SU-DHL-6 (cell line): ENCODE measurements at regions not wholly inside any gene's neighbourhood (a gene's known extent, or its start where the extent isn't known, plus 50 kb on each side); places are given as distances from the start of the nearest gene placed in this dataset.

Source experiments
- H2AFZ ChIP-seq: fragments of 200-600 bp; sonication (generic); 2 replicates; pipeline ENCODE4 v1.6.1; 2014; ENCODE audit warnings: low read depth, mild to moderate bottlenecking, moderate library complexity, mixed read lengths, antibody characterized with exemption, low read length; ENCODE audit not compliant: severe bottlenecking
- H3F3A ChIP-seq: fragments of 200-600 bp; shearing (Covaris generic); 2 replicates; pipeline ENCODE4 v1.6.0; 2016; ENCODE audit warnings: antibody characterized with exemption, mild to moderate bottlenecking; ENCODE audit not compliant: insufficient read depth
- H3K27ac ChIP-seq: fragments of 200-600 bp; sonication (generic); 2 replicates; pipeline ENCODE4 v1.5.1; 2016; ENCODE audit warnings: low read depth, mild to moderate bottlenecking, low read length, moderate library complexity, mixed read lengths
- H3K27me3 ChIP-seq: fragments of 200-600 bp; sonication (generic), shearing (Covaris generic); 2 replicates; pipeline ENCODE4 v1.6.0; 2014; ENCODE audit warnings: mild to moderate bottlenecking, low read length
- H3K36me3 ChIP-seq: fragments of 200-600 bp; sonication (generic); 2 replicates; pipeline ENCODE4 v1.6.1; 2014; ENCODE audit warnings: mild to moderate bottlenecking, low read length, mixed read lengths
- H3K4me2 ChIP-seq: fragments of 300-600, 200-600 bp; shearing (Covaris generic), sonication (generic); 2 replicates; pipeline ENCODE4 v1.6.0; 2014; ENCODE audit warnings: low read length, low read depth, mild to moderate bottlenecking; ENCODE audit not compliant: poor library complexity, severe bottlenecking
- H3K4me3 ChIP-seq: fragments of 200-600 bp; sonication (generic); 2 replicates; pipeline ENCODE4 v1.5.1; 2014; ENCODE audit warnings: antibody characterized with exemption, low read length, mild to moderate bottlenecking, mixed read lengths; ENCODE audit not compliant: insufficient read depth, poor library complexity, severe bottlenecking
- H3K79me2 ChIP-seq: fragments of 200-600 bp; sonication (generic); 2 replicates; pipeline ENCODE4 v1.6.1; 2014; ENCODE audit warnings: mild to moderate bottlenecking, low read length, moderate library complexity; ENCODE audit not compliant: insufficient read depth
- H3K9ac ChIP-seq: fragments of 200-600 bp; sonication (generic); 2 replicates; pipeline ENCODE4 v1.7.0; 2014; ENCODE audit warnings: mild to moderate bottlenecking, low read length
- H3K9me2 ChIP-seq: fragments of 200-600 bp; sonication (generic); replicated peaks from 2 replicates; pipeline ENCODE4 v1.6.1; 2014; ENCODE audit warnings: low read length; ENCODE audit not compliant: insufficient read depth
- H3K9me3 ChIP-seq: fragments of 200-600 bp; sonication (generic); 2 replicates; pipeline ENCODE4 v1.6.1; 2014; ENCODE audit warnings: low read length, mixed read lengths; ENCODE audit not compliant: insufficient read depth
- H4K20me1 ChIP-seq: fragments of 200-600 bp; sonication (generic); 2 replicates; pipeline ENCODE4 v1.6.1; 2014; ENCODE audit warnings: low read depth, mild to moderate bottlenecking, antibody characterized with exemption, low read length, moderate library complexity, mixed read lengths
- CTCF ChIP-seq: fragments of 200-600 bp; sonication (generic); IDR thresholded peaks from one replicate; pipeline ENCODE4 v1.5.1; 2017; ENCODE audit warnings: antibody characterized with exemption, mild to moderate bottlenecking, low read length, moderate library complexity; ENCODE audit not compliant: insufficient read depth, poor library complexity, severe bottlenecking
- EZH2phosphoT487 ChIP-seq: fragments of 200-600 bp; sonication (generic), shearing (Covaris generic); conservative IDR thresholded peaks from 2 replicates; pipeline ENCODE4 v1.6.1; 2018; ENCODE audit warnings: mild to moderate bottlenecking, antibody characterized with exemption, low read length, moderate library complexity, mixed read lengths

GRCh38 chr1:87436534-87436933, 107.9 kb downstream of the LMO4 start:
- no peaks in the 10 kb centered on the region for H3K9me2 ChIP-seq
- H3K9ac ChIP-seq = no peak overlapping the region
- no peak overlapping the region for H3K4me3 ChIP-seq
- no peaks in the 10 kb centered on the region for H3K9me3 ChIP-seq
- H3K79me2 ChIP-seq = no peaks in the 10 kb centered on the region
- H3K36me3 ChIP-seq = no peaks in the 10 kb centered on the region
- no peak overlapping the region for H2AFZ ChIP-seq
- no peak overlapping the region for H3K4me2 ChIP-seq
- H4K20me1 ChIP-seq = no peaks in the 10 kb centered on the region
- H3K27ac ChIP-seq = no peak overlapping the region
- H3F3A ChIP-seq = no peaks in the 10 kb centered on the region; the same call in 1 of the 2 replicates
- no peaks in the 10 kb centered on the region for H3K27me3 ChIP-seq
- TF ChIP-seq CTCF (no peak), EZH2phosphoT487 (no peak)

- TF ChIP-seq CTCF (no peak), EZH2phosphoT487 (no peak)
These were observed 109.1 kb downstream of the LMO4 start for GRCh38 chr1:87437663-87438295.

GRCh38 chr1:87439821-87440220, 111.1 kb downstream of the LMO4 start:
- Histone ChIP-seq H3K9me2 (no peaks in the 10 kb centered on the region), H4K20me1 (no peaks in the 10 kb centered on the region), H3K9ac (no peak overlapping the region), H3K4me3 (no peak overlapping the region), H3F3A (no peaks in the 10 kb centered on the region; the same call in 1 of the 2 replicates), H3K4me2 (no peak overlapping the region), H3K27me3 (no peaks in the 10 kb centered on the region), H3K36me3 (no peaks in the 10 kb centered on the region), H3K9me3 (peaks cover 18% of the 10 kb centered on the region), H3K79me2 (no peaks in the 10 kb centered on the region), H3K27ac (no peak overlapping the region), H2AFZ (no peak overlapping the region)
- no peak for TF ChIP-seq CTCF
- TF ChIP-seq EZH2phosphoT487 = no peak

More at GRCh38 chr1:87437663-87438295, 109.1 kb downstream of the LMO4 start:
- Histone ChIP-seq H3K27me3 (no peaks in the 10 kb centered on the region), H3K4me2 (peak overlapping the region; percentile 62), H3K79me2 (no peaks in the 10 kb centered on the region), H3K27ac (no peak overlapping the region), H3K9me3 (no peaks in the 10 kb centered on the region), H4K20me1 (no peaks in the 10 kb centered on the region), H3K9ac (peak overlapping the region; percentile 27), H3K4me3 (no peak overlapping the region), H3K9me2 (no peaks in the 10 kb centered on the region), H2AFZ (peak overlapping the region; percentile 81), H3F3A (no peaks in the 10 kb centered on the region; the same call in 1 of the 2 replicates), H3K36me3 (no peaks in the 10 kb centered on the region)
